GM13976 (cell line): ENCODE measurements at regions not wholly inside any gene's neighbourhood (a gene's known extent, or its start where the extent isn't known, plus 50 kb on each side); places are given as distances from the start of the nearest gene placed in this dataset.

Experiments
- DNase-seq: peaks from one replicate; pipeline ENCODE4 v3.0.0; 2012; ENCODE audit warnings: low spot score
- CTCF ChIP-seq: IDR thresholded peaks from 2 replicates; pipeline ENCODE4 v1.5.1; 2012; ENCODE audit warnings: borderline replicate concordance, mild to moderate bottlenecking; ENCODE audit not compliant: insufficient read depth; ENCODE audit errors: extremely low read depth, missing control alignments, control extremely low read depth
- in situ Hi-C: fragments of 300-500 bp; cut with MboI; formaldehyde crosslinking; loops from one replicate; pipeline ENCODE4 v1.12.0; 2022; ENCODE audit warnings: low sequenced_read_pairs, mixed read lengths, inconsistent platforms; ENCODE audit not compliant: unreplicated experiment

GRCh38 chr14:58725226-58725625 lies 87.5 kb downstream of the DACT1 start:
- no peak for TF ChIP-seq CTCF
- no peak for DNase-seq
- in situ Hi-C loops, result no loop called here

- TF ChIP-seq CTCF, result no peak
- DNase-seq, result no peak
- in situ Hi-C loops, result no loop called here
Observed at GRCh38 chr14:58725871-58726270, 88.1 kb downstream of the DACT1 start.

GRCh38 chr14:58730792-58731464 lies 93.2 kb downstream of the DACT1 start:
- TF ChIP-seq CTCF, result no peak
- no peak for DNase-seq
- in situ Hi-C loops, result no loop called here

GRCh38 chr14:58731465-58732293 lies 93.9 kb downstream of the DACT1 start:
- in situ Hi-C loops, result no loop called here
- DNase-seq, result no peak
- no peak for TF ChIP-seq CTCF

- DNase-seq, result no peak
- no peak for TF ChIP-seq CTCF
- in situ Hi-C loops, result no loop called here
Observed at GRCh38 chr14:58732387-58732786, 94.6 kb downstream of the DACT1 start.

- DNase-seq, result no peak
- in situ Hi-C loops, result no loop called here
Observed at GRCh38 chr14:58733451-58734208, 95.9 kb downstream of the DACT1 start.

More at GRCh38 chr14:58733451-58734208, 95.9 kb downstream of the DACT1 start:
- no peak for TF ChIP-seq CTCF
